Thyroid gland (tissue), 4 donors: ENCODE measurements at regions not wholly inside any gene's neighbourhood (a gene's known extent, or its start where the extent isn't known, plus 50 kb on each side); places are given as distances from the start of the nearest gene placed in this dataset.

Experiments used
- DNase-seq, 2 donors: peaks; one replicate each; pipeline ENCODE4 v3.0.0-alpha.2; 2019
- H3K27ac ChIP-seq, 3 donors: fragments of 200-600 bp; sonication (generic); 1 replicate in 2 of 3; 2 replicates in 1 of 3; pipeline ENCODE4 v1.5.1; 2016 to 2019; ENCODE audit warnings: mild to moderate bottlenecking in 1 of 3, moderate library complexity in 1 of 3
- H3K27me3 ChIP-seq: fragments of 200-600 bp; sonication (generic); one replicate; pipeline ENCODE4 v1.5.1; 2019
- H3K36me3 ChIP-seq, 2 donors: fragments of 200-600 bp; sonication (generic); one replicate each; pipeline ENCODE4 v1.5.1; 2016 to 2019
- H3K4me1 ChIP-seq, 2 donors: fragments of 200-600 bp; sonication (generic); one replicate each; pipeline ENCODE4 v1.5.1; 2017 to 2019
- H3K4me3 ChIP-seq, 3 donors: fragments of 200-600 bp; sonication (generic); replicated peaks in 1 of 3; 1 replicate in 2 of 3; 2 replicates in 1 of 3; pipeline ENCODE4 v1.5.1; 2016; ENCODE audit warnings: mild to moderate bottlenecking in 1 of 3
- H3K9me3 ChIP-seq: fragments of 200-600 bp; sonication (generic); one replicate; pipeline ENCODE4 v1.5.1; 2017
- POLR2A ChIP-seq, 2 donors: fragments of 450-650 bp; IDR thresholded peaks; one replicate each; pipeline ENCODE4 v1.6.1; 2017; ENCODE audit warnings: antibody characterized with exemption in 2 of 2, mild to moderate bottlenecking in 2 of 2, moderate library complexity in 1 of 2
- WGBS, 2 donors: methylation state at CpG; one replicate each; pipeline ENCODE4 v1.1.5; 2017; 5-methylcytosine and 5-hydroxymethylcytosine counted together
- intact Hi-C: fragments of 100-400 bp; cut with DNase I; formaldehyde crosslinking; loops from one replicate; pipeline ENCODE4 v1.15.1; 2023
- TF ChIP-seq, protein P1 (sequence below), 6 experiments: fragments of 200-600 bp in 3 of 6; fragments of 450-650 bp in 3 of 6; sonication (generic) in 3 of 6; IDR thresholded peaks; one replicate each; pipeline ENCODE4 v1.5.1; 2016 to 2019; ENCODE audit warnings: antibody characterized with exemption in 6 of 6, mild to moderate bottlenecking in 2 of 6, inconsistent platforms in 1 of 6, moderate library complexity in 1 of 6

DNA sequence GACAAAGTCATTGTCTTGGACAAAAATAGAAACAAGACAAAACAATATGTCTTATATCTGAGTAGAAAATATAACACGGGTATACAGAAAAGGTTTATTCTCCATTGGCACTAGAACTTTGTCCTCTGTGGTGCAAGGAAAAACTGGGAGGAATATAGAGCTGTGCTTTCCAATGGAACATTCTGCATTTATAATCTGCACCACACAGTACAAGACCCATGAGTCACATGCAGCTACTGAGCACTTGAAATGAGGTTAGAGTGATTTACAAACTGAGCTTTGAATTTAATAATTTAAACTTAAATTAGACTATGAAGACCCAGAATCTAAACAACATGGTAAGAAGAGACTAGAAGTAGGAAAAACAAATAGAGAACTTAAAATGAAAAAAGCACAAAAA lies 86.1 kb downstream of the RAP2A start:
- WGBS, 2 donors, result 92 to 93% methylated on average over 1 of the region's 1 CpG

DNA sequence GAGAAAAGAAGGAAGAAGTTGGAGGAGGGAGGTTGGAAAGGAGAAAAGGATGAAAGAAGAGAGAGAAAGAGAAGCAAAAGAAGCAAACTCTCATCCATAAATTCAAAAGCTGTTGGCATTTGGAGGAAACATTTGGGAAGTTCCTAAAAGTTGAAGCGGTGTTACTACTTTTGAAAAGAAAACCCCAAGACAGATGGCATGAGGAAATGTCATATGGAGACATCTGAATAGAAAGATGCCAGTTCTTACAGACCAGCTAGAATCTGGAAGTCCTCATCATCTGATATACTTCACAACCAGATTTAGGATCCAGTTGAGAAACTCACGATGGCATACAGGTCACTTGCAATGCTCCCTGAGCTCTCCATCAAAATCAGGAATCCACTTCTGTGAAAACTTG lies 86.9 kb downstream of the RAP2A start:
- WGBS, 2 donors, result 83 to 89% methylated on average over 2 of the region's 2 CpGs
- intact Hi-C loops, result no loop called here
- Histone ChIP-seq H3K27me3 (no peaks in the 10 kb centered on the region), H3K4me1 (no peaks in the 10 kb centered on the region), H3K9me3 (no peaks in the 10 kb centered on the region), H3K4me3 (no peak overlapping the region), H3K27ac (no peak overlapping the region), H3K36me3 (no peaks in the 10 kb centered on the region)
- TF ChIP-seq POLR2A (IDR thresholded peaks at IDR 0.05), result no peak
- TF ChIP-seq, protein P1, sequence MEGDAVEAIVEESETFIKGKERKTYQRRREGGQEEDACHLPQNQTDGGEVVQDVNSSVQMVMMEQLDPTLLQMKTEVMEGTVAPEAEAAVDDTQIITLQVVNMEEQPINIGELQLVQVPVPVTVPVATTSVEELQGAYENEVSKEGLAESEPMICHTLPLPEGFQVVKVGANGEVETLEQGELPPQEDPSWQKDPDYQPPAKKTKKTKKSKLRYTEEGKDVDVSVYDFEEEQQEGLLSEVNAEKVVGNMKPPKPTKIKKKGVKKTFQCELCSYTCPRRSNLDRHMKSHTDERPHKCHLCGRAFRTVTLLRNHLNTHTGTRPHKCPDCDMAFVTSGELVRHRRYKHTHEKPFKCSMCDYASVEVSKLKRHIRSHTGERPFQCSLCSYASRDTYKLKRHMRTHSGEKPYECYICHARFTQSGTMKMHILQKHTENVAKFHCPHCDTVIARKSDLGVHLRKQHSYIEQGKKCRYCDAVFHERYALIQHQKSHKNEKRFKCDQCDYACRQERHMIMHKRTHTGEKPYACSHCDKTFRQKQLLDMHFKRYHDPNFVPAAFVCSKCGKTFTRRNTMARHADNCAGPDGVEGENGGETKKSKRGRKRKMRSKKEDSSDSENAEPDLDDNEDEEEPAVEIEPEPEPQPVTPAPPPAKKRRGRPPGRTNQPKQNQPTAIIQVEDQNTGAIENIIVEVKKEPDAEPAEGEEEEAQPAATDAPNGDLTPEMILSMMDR (IDR thresholded peaks at IDR 0.05), result no peak
- no peak for DNase-seq

More for the DNA sequence above, 86.1 kb downstream of the RAP2A start:
- Histone ChIP-seq H3K27me3 (no peaks in the 10 kb centered on the region), H3K27ac (no peak overlapping the region), H3K9me3 (no peaks in the 10 kb centered on the region), H3K4me3 (no peak overlapping the region), H3K36me3 (no peaks in the 10 kb centered on the region), H3K4me1 (no peaks in the 10 kb centered on the region)
- intact Hi-C loops, result no loop called here
- no peak for DNase-seq
- no peak for TF ChIP-seq POLR2A (IDR thresholded peaks at IDR 0.05)
- TF ChIP-seq, protein P1 (IDR thresholded peaks at IDR 0.05), result no peak

DNA sequence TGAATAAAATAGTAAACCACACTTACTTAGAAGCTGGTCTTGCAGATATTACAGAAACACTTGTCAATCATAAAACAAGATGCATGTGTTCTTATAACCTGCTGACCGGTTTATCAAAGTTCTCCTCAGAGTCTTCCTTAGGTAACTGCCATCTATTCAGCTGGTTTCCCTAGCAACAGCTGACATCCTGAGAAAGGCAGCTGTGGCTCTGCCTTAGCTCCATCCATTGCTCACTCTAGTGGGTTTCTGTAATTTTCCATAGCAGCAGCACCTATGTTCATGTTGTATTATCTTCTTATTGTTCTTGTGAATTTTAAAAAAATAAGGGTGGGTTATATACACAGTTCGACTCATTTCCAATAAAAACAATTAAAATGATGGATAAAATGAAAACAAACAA lies 87.8 kb downstream of the RAP2A start:
- 92 to 95% methylated on average over 2 of the region's 2 CpGs for WGBS, 2 donors
- no peak overlapping the region for H3K4me3 ChIP-seq
- no peak for DNase-seq
- H3K9me3 ChIP-seq, result no peaks in the 10 kb centered on the region
- no peaks in the 10 kb centered on the region for H3K36me3 ChIP-seq
- intact Hi-C loops, result no loop called here
- no peak overlapping the region for H3K27ac ChIP-seq
- H3K4me1 ChIP-seq, result no peaks in the 10 kb centered on the region
- TF ChIP-seq, protein P1 (IDR thresholded peaks at IDR 0.05), result no peak
- TF ChIP-seq POLR2A (IDR thresholded peaks at IDR 0.05), result no peak
- H3K27me3 ChIP-seq, result no peaks in the 10 kb centered on the region

DNA sequence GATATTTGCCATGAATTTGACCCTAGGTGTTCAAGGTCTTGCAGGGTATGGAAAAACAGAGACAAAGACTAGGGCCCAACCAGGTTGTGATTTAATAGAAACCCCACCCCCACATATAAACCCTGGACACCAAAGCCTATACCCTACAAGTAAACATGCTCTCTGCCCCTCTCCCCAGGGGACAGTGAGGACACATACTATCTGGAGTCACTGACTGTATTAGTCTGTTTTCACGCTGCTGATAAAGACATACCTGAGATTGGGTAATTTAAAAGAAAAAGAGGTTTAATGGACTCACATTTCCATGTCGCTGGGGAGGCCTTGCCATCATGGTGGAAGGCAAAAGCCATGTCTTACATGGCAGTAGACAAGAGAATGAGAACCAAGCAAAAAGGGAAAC lies 88.3 kb downstream of the RAP2A start:
- H3K36me3 ChIP-seq, result no peaks in the 10 kb centered on the region
- no peaks in the 10 kb centered on the region for H3K4me1 ChIP-seq
- intact Hi-C loops, result no loop called here
- WGBS, 2 donors, result 88 to 89% methylated on average over 2 of the region's 2 CpGs
- DNase-seq, result no peak
- H3K27me3 ChIP-seq, result no peaks in the 10 kb centered on the region
- H3K27ac ChIP-seq, result no peak overlapping the region
- H3K4me3 ChIP-seq, result no peak overlapping the region
- TF ChIP-seq, protein P1 (IDR thresholded peaks at IDR 0.05), result no peak
- TF ChIP-seq POLR2A (IDR thresholded peaks at IDR 0.05), result no peak
- H3K9me3 ChIP-seq, result no peaks in the 10 kb centered on the region

DNA sequence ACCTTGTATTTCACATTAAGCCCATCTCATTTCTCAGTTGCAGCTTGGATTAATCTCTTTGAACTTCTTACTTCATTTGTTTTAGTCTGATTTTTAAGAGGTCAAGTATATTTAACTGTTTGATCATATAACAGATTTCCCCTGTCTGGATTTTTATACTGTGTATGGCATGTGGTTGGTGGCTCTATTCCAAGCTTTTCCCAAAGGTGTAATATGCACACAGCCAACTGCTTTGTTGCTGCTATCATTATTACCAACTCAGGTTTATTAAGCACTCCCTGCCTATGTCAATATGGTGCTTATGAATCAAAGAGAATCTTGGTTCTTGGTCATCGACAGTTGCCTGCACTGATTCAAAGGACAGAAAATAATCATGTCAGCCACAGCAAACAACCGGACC lies 92.6 kb downstream of the RAP2A start:
- H3K4me1 ChIP-seq, result no peaks in the 10 kb centered on the region

More for the DNA sequence above, 92.6 kb downstream of the RAP2A start:
- 92 to 93% methylated on average over 2 of the region's 2 CpGs for WGBS, 2 donors
- TF ChIP-seq POLR2A (IDR thresholded peaks at IDR 0.05), result no peak
- TF ChIP-seq, protein P1 (IDR thresholded peaks at IDR 0.05), result no peak
- Histone ChIP-seq H3K27me3 (no peaks in the 10 kb centered on the region), H3K36me3 (no peaks in the 10 kb centered on the region), H3K4me3 (no peak overlapping the region), H3K9me3 (no peaks in the 10 kb centered on the region), H3K27ac (no peak overlapping the region)
- intact Hi-C loops, result no loop called here
- DNase-seq, result no peak
